HG03095 (cell line): ENCODE measurements at regions not wholly inside any gene's neighbourhood (a gene's known extent, or its start where the extent isn't known, plus 50 kb on each side); places are given as distances from the start of the nearest gene placed in this dataset.

Source experiments
- ATAC-seq: cut with Tn5 transposase; IDR thresholded peaks from one replicate; pipeline ENCODE4 v1.9.1; 2021; ENCODE audit warnings: moderate library complexity; ENCODE audit not compliant: unreplicated experiment

DNA sequence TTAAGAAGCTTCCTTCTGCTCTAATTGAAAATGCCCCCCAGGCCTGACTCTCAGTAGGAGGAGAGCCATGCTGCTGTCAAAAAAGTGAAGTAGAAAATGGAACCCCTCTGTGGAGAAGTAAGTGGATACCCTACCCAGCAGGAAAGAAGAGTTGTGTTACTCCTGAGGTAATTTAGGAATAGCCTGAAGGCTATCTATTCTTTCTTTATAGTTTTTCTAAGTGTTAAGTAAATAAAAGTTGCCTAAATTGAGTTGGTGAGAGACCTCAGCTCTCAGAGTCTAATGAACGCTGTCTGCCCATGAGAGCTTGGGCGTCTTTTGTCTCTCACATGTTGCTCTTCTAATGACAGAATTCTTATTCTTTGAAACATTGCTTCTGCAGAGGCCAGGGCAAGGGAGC is 116.2 kb downstream of the NSUN3 start:
- ATAC-seq, result no peak

DNA sequence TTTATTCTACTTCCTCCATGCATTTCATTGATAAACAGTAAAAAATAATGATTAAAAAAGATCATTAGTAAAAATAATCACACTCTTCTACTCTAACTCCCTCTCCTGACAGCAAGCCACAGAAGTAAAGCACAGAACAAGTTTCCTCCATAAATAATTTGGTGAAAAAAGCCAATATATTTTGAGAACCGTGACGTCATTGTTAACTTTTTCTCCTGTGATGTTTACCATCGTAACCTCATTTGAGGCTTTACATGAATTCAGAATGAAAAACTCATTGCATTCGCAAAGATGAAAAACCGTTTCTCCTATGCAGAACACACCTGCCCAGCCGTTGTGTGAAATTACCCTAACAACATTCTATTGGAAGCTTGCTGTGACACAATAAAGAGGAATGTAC is 120.7 kb downstream of the NSUN3 start:
- ATAC-seq, result no peak

GRCh38 chr3:94184781-94185180 is 121.9 kb downstream of the NSUN3 start:
- ATAC-seq, result no peak

DNA sequence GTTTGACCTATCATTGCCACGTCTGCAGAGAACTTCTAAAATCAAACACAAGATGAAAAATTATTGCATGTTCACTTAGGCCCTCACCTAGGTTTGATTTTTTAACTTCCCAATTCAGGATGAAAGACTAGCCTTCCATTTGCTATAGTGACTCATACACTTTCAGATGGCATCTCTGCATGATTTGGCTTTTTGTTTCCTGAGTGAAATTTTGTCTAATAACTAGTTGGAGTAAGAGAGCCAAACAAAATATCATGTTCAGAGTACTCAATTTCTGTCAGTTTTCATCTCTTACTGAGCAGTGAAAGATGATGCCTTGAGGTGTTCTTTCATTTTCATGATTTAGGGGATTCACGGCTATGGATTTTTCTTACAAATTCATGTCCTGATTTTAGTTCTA is 122.9 kb downstream of the NSUN3 start:
- ATAC-seq, result no peak

DNA sequence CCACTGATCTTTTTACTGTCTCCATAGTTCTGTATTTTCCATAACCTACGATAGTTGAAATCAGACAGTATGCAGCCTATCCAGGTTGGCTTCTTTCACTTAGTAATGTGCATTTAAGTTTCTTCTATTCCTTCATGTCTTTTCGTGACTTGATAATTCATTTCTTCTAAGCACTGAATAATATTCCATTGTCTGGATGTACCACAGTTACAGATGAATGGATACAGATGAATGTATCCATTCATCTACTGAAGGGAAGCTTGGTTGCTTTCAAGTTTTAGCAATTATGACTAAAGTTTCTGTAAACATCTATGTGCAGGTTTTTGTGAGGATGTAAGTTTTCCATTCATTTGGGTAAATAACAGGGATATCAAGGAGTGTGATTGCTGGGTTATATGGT is 124.8 kb downstream of the NSUN3 start:
- ATAC-seq, result no peak

GRCh38 chr3:94195381-94195780 is 132.5 kb downstream of the NSUN3 start:
- no peak for ATAC-seq

DNA sequence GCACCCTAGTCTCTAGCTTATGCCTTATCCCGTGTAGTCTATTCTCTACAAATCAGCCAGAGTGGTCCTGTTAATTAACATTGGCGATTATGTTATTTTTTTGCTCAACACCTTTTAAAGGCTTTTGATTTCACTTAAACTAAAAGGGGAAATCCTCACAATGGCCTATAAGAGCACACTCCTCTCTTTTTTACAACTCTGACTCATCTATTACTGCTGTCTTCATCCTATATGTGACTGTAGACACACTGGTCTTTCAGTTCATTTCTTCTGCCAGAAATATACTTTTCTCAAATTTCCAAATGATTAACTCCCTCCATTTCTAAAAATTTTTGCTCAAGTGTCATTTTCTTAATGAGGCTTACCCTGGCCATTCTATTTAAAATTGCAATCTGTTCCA is 143.4 kb downstream of the NSUN3 start:
- ATAC-seq, result no peak

DNA sequence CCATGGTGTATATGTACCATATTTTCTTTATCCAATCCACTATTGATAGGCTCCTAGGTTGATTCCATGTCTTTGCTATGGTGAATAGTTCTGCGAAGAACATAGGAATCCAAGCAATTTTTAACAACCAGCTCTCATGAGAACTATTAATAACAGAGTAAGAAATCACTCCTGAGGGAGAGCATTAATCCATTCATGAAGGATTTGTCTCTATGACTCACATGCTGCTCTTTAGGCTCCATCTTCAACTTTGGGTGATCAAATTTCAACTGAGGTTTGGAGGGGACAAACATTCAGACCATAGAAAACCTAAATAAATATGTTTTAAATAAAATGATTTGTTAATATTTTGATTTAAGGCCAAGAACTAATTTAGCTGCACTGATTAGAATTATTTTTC is 147.4 kb downstream of the NSUN3 start:
- no peak for ATAC-seq

DNA sequence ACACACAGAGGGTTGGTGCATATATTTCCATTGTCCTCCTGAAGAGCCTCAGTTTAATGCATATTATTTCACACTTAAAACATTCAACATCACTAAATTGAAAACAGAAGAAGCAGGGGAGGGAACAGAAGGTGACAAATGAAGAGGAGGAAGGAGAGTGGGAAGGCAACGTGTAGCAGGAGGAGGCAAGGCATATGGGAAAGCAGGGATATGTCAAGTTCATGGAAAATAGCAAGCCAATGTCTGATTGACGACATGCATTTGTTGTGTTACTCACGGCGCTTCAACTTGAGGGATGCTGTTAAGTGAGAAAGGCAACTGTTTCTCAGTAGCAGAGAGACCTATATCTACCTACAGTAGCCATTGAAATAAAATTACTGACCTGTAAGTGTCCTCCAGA is 154.5 kb downstream of the NSUN3 start:
- no peak for ATAC-seq

DNA sequence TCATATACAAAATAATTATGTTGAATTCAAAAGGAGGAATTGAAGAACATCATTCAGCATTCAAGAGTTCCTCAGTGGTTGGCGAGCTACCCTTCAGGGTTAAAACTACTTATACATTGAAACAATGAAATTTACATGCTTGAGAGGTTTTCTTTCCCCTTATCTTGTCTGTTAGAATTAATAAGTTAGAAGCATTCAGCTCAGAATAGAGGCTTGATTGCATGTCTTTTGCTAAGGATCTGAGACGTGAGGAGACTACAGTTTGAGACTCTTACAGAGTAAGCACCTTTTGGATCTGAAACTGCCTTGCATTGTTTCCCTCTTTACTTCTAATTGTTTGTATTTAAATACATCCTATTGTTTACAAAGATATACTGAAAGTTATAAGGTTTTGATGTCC is 157.6 kb downstream of the NSUN3 start:
- no peak for ATAC-seq

DNA sequence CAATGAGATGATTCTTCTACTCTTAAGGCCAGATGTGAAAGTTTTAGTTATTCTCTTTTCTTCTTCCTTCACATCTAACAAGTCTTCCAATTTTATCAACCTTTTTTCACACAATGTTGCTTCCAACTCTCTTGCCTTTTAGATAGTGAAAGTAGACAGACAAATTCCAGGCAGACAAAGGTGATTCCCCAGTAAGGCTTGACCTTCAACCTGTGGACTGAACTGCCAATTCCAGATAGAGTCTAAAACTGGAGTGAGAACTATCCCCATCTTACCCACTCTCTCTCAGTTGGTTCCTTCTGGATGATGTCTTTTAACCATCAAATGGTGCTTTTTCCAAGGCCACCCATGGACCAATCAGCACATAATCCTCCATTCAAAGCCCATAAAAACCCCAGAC is 159.0 kb downstream of the NSUN3 start:
- ATAC-seq, result no peak

DNA sequence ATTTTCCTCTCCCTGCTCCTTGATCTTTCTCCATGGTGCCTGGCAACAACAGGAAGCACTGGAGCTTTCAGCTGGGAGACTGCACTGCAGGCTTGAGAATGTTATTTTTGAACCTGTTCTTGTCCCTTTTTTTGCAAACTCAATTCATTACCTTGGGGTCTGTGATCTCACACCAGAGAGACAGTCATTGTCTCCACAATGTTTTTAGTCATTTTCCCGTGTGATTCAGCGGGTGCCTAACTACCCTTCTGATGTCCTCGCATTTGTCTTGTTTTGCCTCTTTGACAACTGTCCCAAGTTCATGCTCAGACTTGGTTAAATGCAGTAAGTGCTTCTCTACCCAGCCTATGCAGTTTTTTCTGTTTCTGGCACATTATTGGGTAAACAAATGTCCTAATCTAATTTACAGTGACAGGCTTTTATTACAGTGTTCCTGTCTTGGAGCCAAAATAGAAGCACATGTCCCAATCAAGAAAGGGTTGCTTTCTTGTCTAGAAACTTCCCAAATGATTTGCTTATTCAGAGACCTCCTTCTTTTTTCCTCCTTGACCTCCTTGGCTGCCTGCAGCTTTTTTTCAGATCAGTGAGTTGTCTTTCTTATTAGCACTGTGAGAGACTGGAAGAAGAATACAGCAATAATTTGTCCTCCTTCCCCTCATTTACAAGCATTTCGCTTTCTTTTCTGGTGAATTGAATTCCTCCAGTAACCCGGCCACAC is 162.4 kb downstream of the NSUN3 start:
- ATAC-seq, result no peak

DNA sequence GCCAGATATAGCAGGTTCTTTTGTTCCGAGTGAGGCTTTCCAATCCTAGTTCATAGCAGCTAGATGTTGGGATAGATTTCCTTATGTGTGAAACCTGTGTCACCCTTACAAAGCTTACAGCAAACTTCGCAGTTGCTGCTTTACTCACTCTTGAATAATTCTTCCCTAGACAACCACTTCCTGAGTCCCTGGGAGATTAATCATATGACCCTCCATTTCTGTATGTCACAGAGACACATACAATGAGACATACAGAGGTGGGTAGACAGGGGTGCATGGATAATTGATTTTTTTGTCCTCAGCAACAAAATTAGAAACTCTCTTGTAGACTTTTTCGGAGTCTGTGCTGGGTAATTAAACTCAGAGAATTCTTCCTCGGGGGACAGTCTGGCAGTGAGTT is 163.2 kb downstream of the NSUN3 start:
- no peak for ATAC-seq

- ATAC-seq, result no peak
These were observed 170.1 kb downstream of the NSUN3 start for GRCh38 chr3:94232921-94233320.

- ATAC-seq, result no peak
These were observed 171.4 kb downstream of the NSUN3 start for GRCh38 chr3:94234177-94234788.

DNA sequence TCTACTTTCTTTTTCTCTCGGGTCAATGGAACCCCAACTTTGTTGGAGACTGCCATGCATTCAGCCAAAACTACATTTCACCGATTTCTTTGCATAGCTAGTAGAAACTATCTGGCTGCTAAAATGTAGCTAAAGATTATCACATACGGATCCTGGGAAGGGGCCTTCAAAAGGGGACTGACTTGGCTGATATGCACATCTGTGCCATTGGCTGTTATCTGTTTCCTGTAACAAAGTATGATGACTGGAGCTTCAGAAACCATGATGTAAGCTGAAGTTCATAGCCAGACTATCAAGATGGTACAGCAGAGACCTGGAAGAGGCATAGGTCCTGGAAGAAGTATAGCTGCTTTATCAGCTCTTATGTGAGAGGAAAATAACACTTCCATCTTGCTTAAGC is 179.1 kb downstream of the NSUN3 start:
- no peak for ATAC-seq

DNA sequence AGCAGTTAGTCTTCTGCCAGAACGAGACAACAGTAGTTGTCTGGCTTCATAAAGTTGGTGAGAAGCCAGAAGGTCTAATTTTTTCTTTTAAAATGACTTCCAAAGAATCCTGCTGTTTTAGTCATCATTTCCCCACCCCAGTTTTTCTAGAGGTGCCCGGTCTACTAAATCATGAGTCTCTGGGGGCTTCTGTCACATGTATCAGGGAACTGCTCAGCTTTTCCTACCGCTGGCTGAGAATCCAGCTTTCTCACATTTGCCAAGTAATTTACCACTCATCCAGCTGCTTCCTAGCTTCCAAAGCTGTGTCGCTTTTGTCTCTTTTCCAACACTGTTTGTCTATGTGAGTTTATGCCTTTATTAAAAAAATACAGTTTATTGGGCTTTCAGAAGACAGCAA is 183.3 kb downstream of the NSUN3 start:
- no peak for ATAC-seq

DNA sequence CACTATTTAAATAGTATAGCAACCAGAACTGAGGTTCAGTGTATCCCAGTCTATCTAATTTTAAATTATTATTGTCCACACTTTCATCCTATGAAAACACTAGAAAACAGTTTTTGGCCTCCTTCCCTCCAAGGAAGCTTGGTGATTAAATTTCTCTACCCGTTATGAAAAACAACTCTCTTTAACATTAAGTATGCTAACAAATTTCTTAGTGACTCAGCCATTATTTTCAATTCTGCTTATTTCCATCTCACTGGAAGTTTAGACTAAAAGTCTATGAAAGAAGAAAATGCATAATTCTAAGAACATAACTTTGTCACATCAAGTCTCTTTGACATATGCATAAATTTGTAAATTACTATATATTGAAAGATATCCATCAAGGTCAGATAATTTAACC is 185.2 kb downstream of the NSUN3 start:
- no peak for ATAC-seq

GRCh38 chr3:94249491-94250079 is 186.7 kb downstream of the NSUN3 start:
- peak; percentile 69 for ATAC-seq

DNA sequence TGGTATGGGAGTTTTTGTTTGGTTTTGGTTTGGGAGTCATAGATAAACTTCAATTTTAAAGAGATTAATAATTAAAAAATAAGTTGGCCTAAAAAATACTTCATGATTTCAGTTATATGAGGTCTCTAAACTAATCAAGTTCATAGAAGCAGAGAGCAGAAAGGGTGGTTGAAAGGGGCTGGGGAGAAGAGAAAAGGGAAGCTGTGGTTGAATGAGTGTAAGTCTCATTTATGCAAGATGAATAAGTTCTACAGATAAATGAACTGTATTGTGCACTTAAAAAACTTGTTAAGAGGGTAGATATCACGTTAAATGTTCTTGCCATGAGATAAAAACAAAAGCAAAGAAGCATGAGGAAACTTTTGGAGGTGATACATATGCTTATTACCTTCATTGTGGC is 188.7 kb downstream of the NSUN3 start:
- ATAC-seq, result no peak

DNA sequence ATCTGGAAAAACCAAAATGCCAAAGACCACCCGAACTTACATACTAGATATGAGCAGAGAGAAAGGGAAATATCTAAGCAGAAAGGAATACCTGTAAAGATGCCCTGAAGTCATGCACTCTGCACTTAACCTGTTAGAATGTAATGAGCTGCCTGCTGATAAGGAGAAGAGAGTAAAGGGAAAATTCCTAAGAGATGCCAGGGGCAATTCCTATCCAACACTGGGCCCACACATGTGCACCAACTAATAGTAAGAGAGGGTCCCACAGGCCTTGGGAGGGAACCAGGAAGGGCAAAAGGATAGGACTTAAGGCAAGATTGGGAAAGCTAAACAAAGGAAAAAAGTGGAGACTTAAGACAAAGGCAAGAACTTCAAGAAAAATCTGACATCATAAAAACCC is 189.5 kb downstream of the NSUN3 start:
- ATAC-seq, result no peak
